NCI-H1436 treated with DMSO at 0.1 percent for 48 hours (cell line): ENCODE measurements at regions not wholly inside any gene's neighbourhood (a gene's known extent, or its start where the extent isn't known, plus 50 kb on each side); places are given as distances from the start of the nearest gene placed in this dataset.

Source experiments
- DNase-seq: peaks from one replicate; lab custom pipeline; 2025; lab: John Stamatoyannopoulos, UW

- no peak for DNase-seq
Measured at GRCh38 chr2:236673126-236673822, 103.6 kb downstream of the ACKR3 start.

GRCh38 chr2:236673823-236674185, 104.2 kb downstream of the ACKR3 start:
- no peak for DNase-seq

- DNase-seq = no peak
Measured at GRCh38 chr2:236674238-236674637, 104.6 kb downstream of the ACKR3 start.

GRCh38 chr2:236674646-236675045, 105.0 kb downstream of the ACKR3 start:
- no peak for DNase-seq

GRCh38 chr2:236675051-236675450, 105.4 kb downstream of the ACKR3 start:
- no peak for DNase-seq

GRCh38 chr2:236675526-236675925, 105.9 kb downstream of the ACKR3 start:
- no peak for DNase-seq

- no peak for DNase-seq
Measured at GRCh38 chr2:236676136-236676873, 106.7 kb downstream of the ACKR3 start.

- DNase-seq = no peak
Measured at GRCh38 chr2:236677368-236677767, 107.7 kb downstream of the ACKR3 start.

- DNase-seq = no peak
Measured at GRCh38 chr2:236678307-236678975, 108.8 kb downstream of the ACKR3 start.

- DNase-seq = no peak
Measured at GRCh38 chr2:236679884-236680860, 110.5 kb downstream of the ACKR3 start.

GRCh38 chr2:236682651-236683422, 113.2 kb downstream of the ACKR3 start:
- DNase-seq = no peak

GRCh38 chr2:236684504-236685256, 115.1 kb downstream of the ACKR3 start:
- no peak for DNase-seq

GRCh38 chr2:236685361-236685760, 115.7 kb downstream of the ACKR3 start:
- DNase-seq = no peak

GRCh38 chr2:236685979-236686520, 116.4 kb downstream of the ACKR3 start:
- DNase-seq = no peak

GRCh38 chr2:236686561-236686960, 116.9 kb downstream of the ACKR3 start:
- DNase-seq = no peak

GRCh38 chr2:236687296-236687965, 117.8 kb downstream of the ACKR3 start:
- no peak for DNase-seq

GRCh38 chr2:236688157-236688556, 118.5 kb downstream of the ACKR3 start:
- no peak for DNase-seq

- no peak for DNase-seq
Measured at GRCh38 chr2:236688563-236689392, 119.2 kb downstream of the ACKR3 start.

GRCh38 chr2:236689393-236689700, 119.7 kb downstream of the ACKR3 start:
- DNase-seq = no peak
